ENCODE measurements at regions not wholly inside any gene's neighbourhood (a gene's known extent, or its start where the extent isn't known, plus 50 kb on each side); places are given as distances from the start of the nearest gene placed in this dataset.

DNA sequence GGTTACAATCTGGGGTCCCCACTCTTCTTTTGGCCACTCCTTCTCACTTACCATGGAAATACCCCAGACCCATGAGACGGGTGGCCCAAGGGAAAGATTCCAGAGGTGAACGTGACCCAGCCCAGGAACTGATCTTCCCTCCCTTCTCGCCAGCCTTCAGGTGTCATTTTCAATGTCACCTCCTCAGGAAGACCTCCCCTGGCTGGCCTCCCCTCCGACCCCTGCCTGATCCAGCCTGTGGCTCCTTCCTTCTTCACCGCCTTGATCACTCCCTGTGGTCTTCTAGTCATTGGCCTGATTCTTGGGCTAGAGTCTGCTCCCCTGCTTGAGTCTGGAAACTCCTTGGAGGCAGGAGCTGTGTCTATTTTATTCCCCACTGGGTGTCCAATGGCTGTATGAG, 146.1 kb downstream of the SMAD6 start:
- no peak for DNase-seq (ENCODE audit: low read depth, low spot score)

GRCh38 chr15:66848686-66849392, 146.8 kb downstream of the SMAD6 start:
- H3K4me2 ChIP-seq (ENCODE audit: control insufficient read depth, insufficient read depth): no peak overlapping the region
- H3K27ac ChIP-seq (ENCODE audit: control insufficient read depth, insufficient read depth): no peak overlapping the region
- ATAC-seq (no peak), FAIRE-seq (no peak), DNase-seq (ENCODE audit: low read depth, low spot score) (no peak)
- BruUV-seq (replicated peaks): no TSS peak
- H3K9ac ChIP-seq (ENCODE audit: control insufficient read depth, insufficient read depth, low read length): no peak overlapping the region
- H2AFZ ChIP-seq (ENCODE audit: control insufficient read depth, low read depth, low read length): no peak overlapping the region
- ChIA-PET POLR2A (no interaction called here), SMC1A (ENCODE audit: uncharacterized antibody, unreplicated experiment) (no interaction called here), RAD21 (ENCODE audit: unreplicated experiment) (no interaction called here), CTCF (interaction anchor here (0.6 to 1.6 kb wide), 2 partner anchors 245 to 464 kb away, joined by 3 to 4 read pairs; no protein-coding TSS in a partner anchor)
- 27% methylated on average over 9 of the region's 9 CpGs for WGBS (ENCODE audit: insufficient coverage, insufficient replicate concordance, low lambda C conversion rate, missing lambda C conversion rate)
- no peaks in the 10 kb centered on the region for H3K79me2 ChIP-seq (ENCODE audit: control insufficient read depth, insufficient read depth, low read length)
- H3K27me3 ChIP-seq (replicated peaks in 1 of 2; ENCODE audit: control insufficient read depth in 2 of 2, insufficient read depth in 2 of 2, low read length in 1 of 2): no peaks in the 10 kb centered on the region; a peak in 1 of 4 replicates
- no peaks in the 10 kb centered on the region for H4K20me1 ChIP-seq (ENCODE audit: control insufficient read depth, insufficient read depth)
- in situ Hi-C loops (cut with MboI) (loop anchor here (10.0 kb wide), 1 partner anchor 244 kb away; no protein-coding TSS in a partner anchor), intact Hi-C loops (cut with micrococcal nuclease; ENCODE audit: unreplicated experiment) (no loop called here)
- H3K36me3 ChIP-seq (ENCODE audit: control insufficient read depth in 2 of 2, insufficient read depth in 2 of 2, low read length in 1 of 2): no peaks in the 10 kb centered on the region
- no peaks in the 10 kb centered on the region for H3K9me3 ChIP-seq (replicated peaks; ENCODE audit: control insufficient read depth, insufficient read depth, low read length)
- no peaks in the 10 kb centered on the region for H3K4me1 ChIP-seq (ENCODE audit: control insufficient read depth, insufficient read depth, low read length)
- H3K4me3 ChIP-seq: no peak overlapping the region
- TF ChIP-seq SUPT20H (IDR thresholded peaks at IDR 0.05; ENCODE audit: borderline replicate concordance, control insufficient read depth, low read depth, low read length) (no peak), SIX5 (IDR thresholded peaks at IDR 0.05; ENCODE audit: low read depth, low read length, severe bottlenecking) (no peak), BCL11A (IDR thresholded peaks at IDR 0.05; ENCODE audit: low read depth, low read length) (no peak), SMAD5 (IDR thresholded peaks at IDR 0.05; ENCODE audit: low read depth) (no peak), RAD21 (IDR thresholded peaks at IDR 0.05; ENCODE audit: insufficient read depth, low read depth, low read length) (no peak), POLR2A (IDR thresholded peaks at IDR 0.05; ENCODE audit: low read depth, low read length) (no peak), SMC3 (IDR thresholded peaks at IDR 0.05; ENCODE audit: borderline replicate concordance, low read length) (no peak), POU2F2 (IDR thresholded peaks at IDR 0.05; ENCODE audit: borderline replicate concordance, low read depth, low read length) (no peak)
- TF ChIP-seq, protein P1, sequence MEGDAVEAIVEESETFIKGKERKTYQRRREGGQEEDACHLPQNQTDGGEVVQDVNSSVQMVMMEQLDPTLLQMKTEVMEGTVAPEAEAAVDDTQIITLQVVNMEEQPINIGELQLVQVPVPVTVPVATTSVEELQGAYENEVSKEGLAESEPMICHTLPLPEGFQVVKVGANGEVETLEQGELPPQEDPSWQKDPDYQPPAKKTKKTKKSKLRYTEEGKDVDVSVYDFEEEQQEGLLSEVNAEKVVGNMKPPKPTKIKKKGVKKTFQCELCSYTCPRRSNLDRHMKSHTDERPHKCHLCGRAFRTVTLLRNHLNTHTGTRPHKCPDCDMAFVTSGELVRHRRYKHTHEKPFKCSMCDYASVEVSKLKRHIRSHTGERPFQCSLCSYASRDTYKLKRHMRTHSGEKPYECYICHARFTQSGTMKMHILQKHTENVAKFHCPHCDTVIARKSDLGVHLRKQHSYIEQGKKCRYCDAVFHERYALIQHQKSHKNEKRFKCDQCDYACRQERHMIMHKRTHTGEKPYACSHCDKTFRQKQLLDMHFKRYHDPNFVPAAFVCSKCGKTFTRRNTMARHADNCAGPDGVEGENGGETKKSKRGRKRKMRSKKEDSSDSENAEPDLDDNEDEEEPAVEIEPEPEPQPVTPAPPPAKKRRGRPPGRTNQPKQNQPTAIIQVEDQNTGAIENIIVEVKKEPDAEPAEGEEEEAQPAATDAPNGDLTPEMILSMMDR (IDR thresholded peaks at IDR 0.05 in 2 of 3, conservative IDR thresholded peaks at IDR 0.05 in 1 of 3; ENCODE audit: control insufficient read depth in 2 of 3, extremely low read depth in 1 of 3, insufficient read depth in 1 of 3, low read depth in 3 of 3, low read length in 3 of 3): no peak

More for the DNA sequence above, 146.1 kb downstream of the SMAD6 start:
- no peak overlapping the region for H3K27ac ChIP-seq (ENCODE audit: control insufficient read depth, insufficient read depth)
- H3K4me2 ChIP-seq (ENCODE audit: control insufficient read depth, insufficient read depth): no peak overlapping the region
- RAD21 ChIA-PET (ENCODE audit: unreplicated experiment): no interaction called here
- 23% methylated on average over 5 of the region's 5 CpGs for WGBS (ENCODE audit: insufficient coverage, insufficient replicate concordance, low lambda C conversion rate, missing lambda C conversion rate)
- H3K9me3 ChIP-seq (replicated peaks; ENCODE audit: control insufficient read depth, insufficient read depth, low read length): no peaks in the 10 kb centered on the region
- peaks cover 0 to 1% of the 10 kb centered on the region in 2 experiments; a peak in 2 of 4 replicates for H3K27me3 ChIP-seq (replicated peaks in 1 of 2; ENCODE audit: control insufficient read depth in 2 of 2, insufficient read depth in 2 of 2, low read length in 1 of 2)
- BruUV-seq (replicated peaks): no TSS peak
- SMC1A ChIA-PET (ENCODE audit: uncharacterized antibody, unreplicated experiment): no interaction called here
- no peak overlapping the region for H2AFZ ChIP-seq (ENCODE audit: control insufficient read depth, low read depth, low read length)
- TF ChIP-seq, protein P2, sequence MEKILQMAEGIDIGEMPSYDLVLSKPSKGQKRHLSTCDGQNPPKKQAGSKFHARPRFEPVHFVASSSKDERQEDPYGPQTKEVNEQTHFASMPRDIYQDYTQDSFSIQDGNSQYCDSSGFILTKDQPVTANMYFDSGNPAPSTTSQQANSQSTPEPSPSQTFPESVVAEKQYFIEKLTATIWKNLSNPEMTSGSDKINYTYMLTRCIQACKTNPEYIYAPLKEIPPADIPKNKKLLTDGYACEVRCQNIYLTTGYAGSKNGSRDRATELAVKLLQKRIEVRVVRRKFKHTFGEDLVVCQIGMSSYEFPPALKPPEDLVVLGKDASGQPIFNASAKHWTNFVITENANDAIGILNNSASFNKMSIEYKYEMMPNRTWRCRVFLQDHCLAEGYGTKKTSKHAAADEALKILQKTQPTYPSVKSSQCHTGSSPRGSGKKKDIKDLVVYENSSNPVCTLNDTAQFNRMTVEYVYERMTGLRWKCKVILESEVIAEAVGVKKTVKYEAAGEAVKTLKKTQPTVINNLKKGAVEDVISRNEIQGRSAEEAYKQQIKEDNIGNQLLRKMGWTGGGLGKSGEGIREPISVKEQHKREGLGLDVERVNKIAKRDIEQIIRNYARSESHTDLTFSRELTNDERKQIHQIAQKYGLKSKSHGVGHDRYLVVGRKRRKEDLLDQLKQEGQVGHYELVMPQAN (conservative IDR thresholded peaks at IDR 0.05): no peak
- H3K36me3 ChIP-seq (ENCODE audit: control insufficient read depth in 2 of 2, insufficient read depth in 2 of 2, low read length in 1 of 2): no peaks in the 10 kb centered on the region
- in situ Hi-C loops (cut with MboI) (loop anchor here (10.0 kb wide), 1 partner anchor 243 kb away; no protein-coding TSS in a partner anchor), intact Hi-C loops (cut with micrococcal nuclease; ENCODE audit: unreplicated experiment) (no loop called here)
- FAIRE-seq: no peak
- H3K79me2 ChIP-seq (ENCODE audit: control insufficient read depth, insufficient read depth, low read length): no peaks in the 10 kb centered on the region
- H3K4me1 ChIP-seq (ENCODE audit: control insufficient read depth, insufficient read depth, low read length): no peaks in the 10 kb centered on the region
- no peaks in the 10 kb centered on the region for H4K20me1 ChIP-seq (ENCODE audit: control insufficient read depth, insufficient read depth)
- CTCF ChIA-PET: interaction anchor here (1.0 to 2.4 kb wide), 3 partner anchors 89 to 244 kb away, joined by 3 to 6 read pairs (median 3); no protein-coding TSS in a partner anchor
- H3K4me3 ChIP-seq: no peak overlapping the region
- H3K9ac ChIP-seq (ENCODE audit: control insufficient read depth, insufficient read depth, low read length): no peak overlapping the region
- POLR2A ChIA-PET: no interaction called here
- ATAC-seq: no peak
